NCI-H1105 treated with DMSO at 0.1 percent for 48 hours (cell line): ENCODE measurements at regions not wholly inside any gene's neighbourhood (a gene's known extent, or its start where the extent isn't known, plus 50 kb on each side); places are given as distances from the start of the nearest gene placed in this dataset.
"Not testable (repeated sequence)": the region's sequence is repeated elsewhere in the genome, so short reads cannot be mapped to it uniquely, and the experiment has no call there.

Experiments
- DNase-seq: peaks from one replicate; lab custom pipeline; 2025; lab: John Stamatoyannopoulos, UW

DNA sequence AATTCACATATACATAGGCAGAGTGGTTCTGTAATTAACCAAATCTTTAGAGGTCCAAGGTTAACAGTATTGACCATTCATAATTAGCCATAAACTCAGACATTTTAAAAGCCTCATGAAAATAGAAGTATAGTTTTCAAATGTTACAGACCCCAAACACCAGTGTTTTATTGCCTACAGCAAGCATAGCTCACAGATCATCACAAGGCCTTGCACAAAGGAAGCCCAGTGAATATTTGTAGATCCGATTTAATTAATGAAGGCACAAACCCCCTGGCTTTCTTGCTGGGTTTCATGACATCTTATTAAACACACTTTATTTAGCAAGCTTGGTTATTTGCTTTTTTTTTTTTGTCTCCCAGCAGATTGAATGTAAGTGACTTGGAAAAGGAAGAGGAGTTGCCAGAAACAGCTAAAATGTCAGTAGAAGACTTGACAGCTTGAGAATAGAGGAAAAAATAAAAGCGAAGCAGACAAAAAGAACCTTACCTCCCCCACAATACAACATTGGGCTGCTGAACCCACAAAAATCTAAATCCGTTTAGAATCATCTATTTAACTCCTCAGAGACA lies 283.9 kb upstream of the TNC start:
- DNase-seq = no peak

DNA sequence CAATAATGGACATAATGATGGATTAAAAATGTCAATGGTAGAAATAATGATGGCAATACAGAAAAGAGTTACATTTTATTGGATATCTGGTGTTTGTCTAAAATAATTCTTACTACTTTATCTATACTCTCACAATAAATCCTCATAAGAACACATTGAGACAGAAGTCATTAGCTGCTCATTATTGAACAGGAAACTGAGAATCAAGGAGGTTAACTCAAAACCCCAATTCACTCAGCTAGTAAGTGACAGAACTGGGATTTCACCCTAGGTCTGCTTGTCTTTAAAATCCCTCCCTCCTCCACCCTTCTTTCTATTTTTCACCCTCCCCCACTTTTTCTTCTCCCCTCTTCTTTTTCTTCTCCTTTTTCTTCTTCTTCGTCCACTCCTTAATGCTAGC lies 285.8 kb upstream of the TNC start:
- DNase-seq = no peak

DNA sequence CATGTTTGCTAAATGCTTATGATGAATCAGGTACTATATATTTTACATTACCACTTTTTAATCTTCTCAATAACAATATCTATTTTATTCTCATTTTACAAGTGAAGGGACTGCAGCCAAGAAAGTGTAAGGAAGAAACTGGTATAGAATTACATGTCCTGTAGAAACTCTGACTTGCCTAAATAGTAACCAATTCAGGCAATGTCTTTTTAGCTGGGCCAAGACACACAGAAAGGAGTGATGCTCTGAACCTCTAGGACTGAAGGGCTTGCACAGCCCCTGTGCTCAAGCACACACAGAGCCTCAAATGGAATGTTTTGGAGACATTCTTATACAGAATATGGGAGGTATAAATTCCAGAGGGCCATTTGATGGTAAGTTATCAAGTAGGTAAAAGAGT lies 286.4 kb upstream of the TNC start:
- no peak for DNase-seq

DNA sequence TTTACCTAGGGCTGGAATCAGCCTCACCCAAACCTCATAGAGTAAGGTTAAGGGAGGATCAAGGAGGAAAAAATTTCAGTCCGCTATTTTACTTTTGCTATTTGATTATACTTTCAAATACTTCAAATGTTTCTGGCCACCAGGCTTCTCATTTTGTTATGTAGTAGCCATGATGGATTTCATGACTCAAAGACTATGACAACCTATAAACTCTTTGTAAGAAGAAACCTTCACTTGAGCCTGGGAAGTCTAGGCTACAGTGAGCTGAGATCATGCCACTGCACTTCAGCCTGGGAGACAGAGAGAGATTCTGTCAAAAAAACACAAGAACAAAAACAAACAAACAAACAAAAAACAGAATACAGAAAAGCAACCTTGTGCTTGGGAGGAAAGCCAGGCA lies 293.6 kb upstream of the TNC start:
- DNase-seq = no peak

DNA sequence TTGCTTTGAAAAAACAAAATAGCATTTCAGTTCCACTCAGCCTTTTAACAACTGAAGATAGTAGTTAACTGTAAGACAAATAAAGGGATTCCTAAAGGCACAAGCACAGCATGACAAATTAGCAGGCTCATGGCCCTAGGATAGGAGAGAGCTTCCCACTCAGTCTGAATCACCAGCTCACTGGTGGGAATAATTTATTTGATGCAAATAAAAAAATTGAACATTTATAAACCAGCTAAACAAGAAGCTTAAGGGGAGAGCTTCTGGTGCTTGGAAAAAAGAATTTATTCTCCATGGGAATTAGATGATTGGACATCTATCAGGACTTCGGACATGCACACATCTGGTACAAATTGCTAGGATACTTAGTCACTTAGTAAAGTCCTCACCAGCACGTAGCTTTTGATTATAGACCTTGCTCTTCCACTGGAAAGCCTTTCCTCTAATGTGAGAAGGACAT lies 294.1 kb upstream of the TNC start:
- no peak for DNase-seq

DNA sequence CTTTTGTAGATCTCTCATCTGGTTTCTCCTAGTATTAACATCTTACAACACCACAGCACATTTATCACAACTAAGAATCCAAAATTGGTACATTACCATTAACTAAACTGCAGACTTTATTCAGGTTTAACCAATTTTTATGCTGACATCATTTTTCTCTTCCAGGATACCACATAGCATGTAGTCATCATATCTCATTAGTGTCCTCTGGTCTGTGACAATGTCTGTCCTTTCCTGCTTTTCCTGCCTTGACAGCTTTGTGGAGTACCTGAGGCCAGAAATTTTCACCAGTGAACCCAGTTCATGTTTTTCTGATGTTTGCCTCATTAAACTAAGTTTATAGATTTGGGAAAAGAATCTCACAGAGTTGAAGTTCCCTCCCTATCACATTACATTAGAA lies 294.7 kb upstream of the TNC start:
- DNase-seq = no peak

DNA sequence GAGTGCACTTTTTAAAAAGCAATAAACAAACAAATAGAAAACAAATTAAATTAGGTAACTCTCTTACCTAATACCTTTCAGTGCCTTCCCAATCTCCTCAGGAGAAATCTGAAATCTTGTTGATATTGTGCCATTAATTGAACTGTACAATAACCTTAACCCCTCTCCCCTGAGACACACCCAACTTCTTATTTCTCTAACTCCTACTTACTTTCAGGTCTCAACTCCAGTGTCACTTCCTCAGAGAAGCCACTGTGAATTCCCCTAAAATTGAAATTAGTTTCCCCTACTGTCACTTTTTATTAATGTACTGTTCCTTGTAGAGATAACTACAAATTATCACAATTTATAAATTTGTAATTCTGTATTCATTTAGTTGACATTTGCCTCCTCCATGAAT lies 295.3 kb upstream of the TNC start:
- no peak for DNase-seq

DNA sequence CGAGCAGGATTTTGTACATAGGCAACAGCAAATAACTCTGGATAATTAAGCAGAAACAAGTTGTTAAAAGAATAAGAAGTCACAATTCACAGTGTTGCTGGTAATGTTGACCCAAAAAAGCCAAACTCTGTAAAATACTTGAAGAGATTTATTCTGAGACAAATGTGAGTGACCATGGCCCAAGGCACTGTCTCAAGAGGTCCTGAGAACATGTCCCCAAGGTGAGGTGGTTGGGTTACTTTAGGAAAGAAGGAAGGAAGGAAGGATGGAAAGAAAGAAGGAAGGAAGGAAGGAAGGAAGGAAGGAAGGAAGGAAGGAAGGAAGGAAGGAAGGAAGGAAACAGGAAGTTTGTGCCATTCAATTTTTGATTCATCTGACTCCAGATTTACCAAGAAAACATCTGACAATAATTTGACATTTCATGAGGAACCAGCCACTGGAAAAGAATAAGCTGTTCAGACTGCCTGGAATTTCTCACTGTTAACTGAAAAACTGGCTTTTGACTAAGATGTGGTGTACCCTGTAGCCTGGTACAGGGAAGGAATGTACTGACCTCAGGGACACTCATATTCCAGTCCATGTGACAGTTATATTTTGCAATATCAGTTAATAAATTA lies 295.9 kb upstream of the TNC start:
- DNase-seq = no peak

DNA sequence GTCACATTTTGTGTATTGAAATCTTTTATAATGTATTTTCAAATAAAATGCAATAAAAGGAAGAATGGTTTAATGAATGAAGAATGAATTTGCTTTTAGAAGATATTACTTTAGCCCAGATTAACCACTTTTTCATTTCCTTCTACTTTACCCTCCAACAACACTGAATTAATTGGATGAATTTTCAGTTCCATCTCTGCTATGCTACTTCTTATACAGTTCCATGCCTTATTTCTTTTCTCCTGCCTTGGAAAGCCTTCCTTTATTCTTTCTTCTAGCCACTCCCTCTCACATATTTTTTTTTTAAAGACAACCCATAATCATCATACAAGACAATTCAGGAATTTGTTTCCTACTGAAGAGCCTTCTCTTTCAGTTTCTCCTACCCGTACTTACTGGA lies 296.6 kb upstream of the TNC start:
- no peak for DNase-seq

DNA sequence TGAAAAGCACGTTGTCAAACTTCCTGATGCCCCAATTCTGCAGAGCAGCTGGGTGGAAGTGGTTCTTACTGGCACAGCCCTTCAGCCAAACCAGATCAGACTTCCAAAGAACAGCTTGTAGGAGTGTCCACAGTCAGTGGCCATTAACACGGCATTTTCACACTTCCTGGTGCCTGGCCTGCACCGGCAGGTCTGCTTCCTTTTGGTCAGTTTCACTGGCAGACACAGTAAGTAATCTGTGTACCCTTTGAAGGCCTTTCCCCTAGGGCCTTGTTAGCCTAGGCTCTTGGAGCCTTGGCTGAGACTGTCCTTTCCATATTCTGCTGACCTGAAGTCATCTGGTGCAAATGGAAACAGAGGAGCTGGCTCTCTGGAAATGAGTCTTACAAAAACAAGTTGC lies 297.5 kb upstream of the TNC start:
- no peak for DNase-seq

DNA sequence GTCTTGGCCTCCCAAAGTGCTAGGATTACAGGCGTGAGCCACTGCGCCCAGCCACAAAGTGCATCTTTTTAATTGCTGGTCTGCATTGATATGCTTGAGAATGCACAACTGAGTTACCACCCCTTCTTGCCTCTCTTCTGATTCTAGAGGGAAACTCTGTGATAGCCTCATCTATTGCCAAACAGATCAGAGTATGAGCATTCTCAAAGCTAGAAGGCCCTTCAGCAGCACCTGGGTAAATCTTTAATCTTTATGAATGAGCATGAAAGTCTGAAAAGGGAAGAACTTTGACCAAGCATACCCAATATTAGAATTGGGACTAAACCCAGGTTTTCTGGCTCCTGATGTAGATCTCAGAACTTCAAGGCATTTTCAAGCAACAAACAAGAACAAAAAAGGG lies 298.3 kb upstream of the TNC start:
- DNase-seq = no peak

DNA sequence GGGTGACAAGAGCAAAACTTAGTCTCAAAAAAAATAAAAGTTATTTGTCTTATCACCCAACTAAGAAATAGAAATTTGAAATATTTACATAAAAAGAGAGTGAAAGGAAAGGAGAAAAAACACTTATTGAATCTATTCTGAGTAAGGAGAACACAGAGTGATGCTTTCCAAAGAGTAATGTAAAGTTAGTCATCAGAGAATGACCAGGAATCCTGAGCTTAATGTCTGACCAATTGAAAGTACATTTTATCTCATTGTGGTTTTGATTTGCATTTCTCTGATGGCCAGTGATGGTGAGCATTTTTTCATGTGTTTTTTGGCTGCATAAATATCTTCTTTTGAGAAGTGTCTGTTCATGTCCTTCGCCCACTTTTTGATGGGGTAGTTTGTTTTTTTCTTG lies 300.2 kb upstream of the TNC start:
- not testable (repeated sequence) for DNase-seq

DNA sequence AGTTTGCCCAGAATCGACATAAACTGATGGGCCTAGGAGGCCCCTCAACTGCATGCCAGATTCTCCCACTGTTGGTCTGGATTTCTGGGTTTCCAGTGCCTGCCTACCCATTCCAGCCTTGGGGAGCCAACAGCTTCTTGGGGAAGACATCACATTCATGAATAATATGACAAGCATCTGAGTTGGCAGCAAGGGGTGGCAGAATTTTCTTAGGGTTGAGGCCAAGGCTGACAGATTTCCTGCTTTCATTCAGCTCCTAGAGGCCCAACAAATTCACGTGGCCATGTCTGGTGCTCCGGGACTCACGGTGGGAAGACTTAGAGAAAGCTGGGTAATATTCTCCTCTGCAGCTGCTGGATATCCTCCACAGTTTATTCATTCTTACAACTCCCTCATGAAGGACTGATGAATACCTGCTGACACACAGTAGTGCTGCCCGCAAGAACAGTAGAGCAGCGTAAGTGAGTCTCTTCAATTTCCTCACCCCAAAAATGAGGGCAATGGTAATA lies 305.0 kb upstream of the TNC start:
- DNase-seq = no peak

DNA sequence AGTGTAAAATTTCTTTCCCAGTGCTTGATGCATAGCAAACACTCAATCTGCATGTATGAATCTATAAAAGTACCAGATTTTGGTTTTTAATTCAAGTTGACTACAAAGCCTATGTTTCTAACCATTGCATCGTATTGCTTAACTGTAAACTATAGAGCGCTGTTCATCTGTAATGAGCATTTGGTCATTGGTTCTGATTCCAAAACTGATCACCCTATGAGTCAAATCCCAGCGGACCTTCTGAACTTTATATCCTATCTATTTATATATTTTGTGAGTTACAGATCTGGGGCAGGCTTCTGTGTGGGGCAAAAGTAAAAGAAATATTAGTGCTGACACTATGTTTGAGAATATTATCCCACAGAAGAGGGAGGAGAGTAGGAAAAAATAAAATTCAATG lies 305.7 kb upstream of the TNC start:
- no peak for DNase-seq

DNA sequence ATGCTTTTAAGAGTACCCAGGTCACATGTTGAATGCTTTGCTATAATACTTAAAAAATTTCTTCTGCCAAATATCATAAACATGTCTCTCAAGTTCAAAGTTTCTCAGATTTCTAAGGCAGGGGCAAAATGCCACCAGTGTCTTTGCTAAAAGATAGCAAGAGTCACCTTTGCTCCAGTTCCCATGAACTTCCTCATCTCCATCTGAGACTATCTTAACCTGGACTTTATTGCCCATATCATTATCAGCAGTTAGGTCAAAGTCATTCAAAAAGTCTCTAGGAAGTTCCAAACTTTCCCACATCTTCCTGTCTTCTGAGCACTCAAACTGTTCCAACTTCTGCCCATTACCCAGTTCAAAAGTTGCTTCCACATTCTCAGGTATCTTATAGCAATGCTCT lies 307.6 kb upstream of the TNC start:
- DNase-seq = no peak

DNA sequence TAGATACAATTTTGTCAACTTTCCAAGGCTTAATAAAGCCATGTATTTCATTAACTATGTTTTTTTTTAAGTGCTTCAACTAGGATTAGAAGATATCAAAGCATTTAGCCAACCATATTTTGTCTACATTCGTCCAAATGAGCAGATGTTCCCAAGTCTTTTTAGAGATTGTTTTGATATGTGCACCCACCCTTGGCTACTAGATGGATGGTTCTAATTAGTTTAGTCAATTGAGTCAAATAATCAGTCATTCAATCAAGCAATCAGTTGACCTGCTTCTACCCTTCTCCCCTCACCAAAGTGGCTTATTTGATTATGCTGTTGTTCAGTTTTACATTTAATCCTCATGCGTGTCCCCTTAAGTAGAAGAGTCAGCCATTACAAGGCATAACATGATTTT lies 319.5 kb upstream of the TNC start:
- DNase-seq = no peak

DNA sequence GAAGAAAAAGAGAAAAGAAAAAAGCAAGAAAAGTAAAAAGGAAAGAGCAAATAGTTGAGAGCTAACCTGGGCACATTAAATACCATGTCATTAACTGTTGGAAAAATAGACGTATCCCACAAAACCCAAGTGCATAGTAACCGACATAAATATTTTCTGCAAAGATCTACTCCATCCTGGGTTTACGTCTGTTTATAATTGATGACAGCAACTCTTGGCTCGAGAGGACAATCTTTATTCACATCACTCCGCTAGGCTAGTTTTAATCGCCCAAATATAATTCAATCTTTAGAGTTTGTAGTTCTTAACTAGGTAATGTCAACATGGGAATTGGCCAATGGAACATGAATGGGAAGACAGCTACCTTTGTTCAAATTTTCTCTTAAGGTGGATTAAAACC lies 321.7 kb upstream of the TNC start:
- no peak for DNase-seq

DNA sequence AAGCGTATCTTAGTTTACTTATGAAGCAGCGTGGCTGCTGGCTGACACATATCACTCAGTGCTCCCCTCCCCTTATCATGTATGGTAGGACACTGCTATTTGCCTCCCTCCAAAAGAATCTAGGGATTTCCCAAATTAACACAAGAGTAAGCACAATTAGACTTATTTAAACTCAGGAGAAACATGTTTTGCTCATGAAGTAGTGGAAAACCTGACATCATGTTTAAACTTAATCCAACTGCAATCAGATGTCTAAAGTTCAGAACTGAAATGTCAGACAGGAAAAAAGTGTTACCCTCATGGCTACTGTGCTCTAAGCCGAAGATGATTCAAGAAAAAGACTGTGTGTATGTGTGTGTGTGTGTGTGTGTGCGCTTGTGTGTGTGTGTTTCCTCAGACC lies 324.1 kb upstream of the TNC start:
- DNase-seq = no peak

DNA sequence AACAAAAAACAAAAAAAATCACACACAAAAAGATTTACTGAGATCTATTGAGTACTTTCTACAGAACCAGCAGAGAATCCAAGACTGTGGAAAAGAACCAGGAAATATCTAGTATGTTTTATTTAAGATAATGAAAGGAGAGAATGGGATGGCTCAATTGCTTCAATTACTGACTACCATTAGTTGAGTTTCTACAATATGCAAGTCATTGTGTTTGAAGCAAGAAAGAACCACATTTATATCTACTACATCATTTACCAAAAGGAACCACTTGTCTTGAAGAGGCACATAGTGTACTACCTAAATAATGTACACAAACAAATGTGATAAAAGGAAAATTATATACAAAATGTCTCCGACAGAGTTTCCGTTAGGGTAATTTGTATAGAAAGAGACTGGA lies 325.9 kb upstream of the TNC start:
- no peak for DNase-seq

DNA sequence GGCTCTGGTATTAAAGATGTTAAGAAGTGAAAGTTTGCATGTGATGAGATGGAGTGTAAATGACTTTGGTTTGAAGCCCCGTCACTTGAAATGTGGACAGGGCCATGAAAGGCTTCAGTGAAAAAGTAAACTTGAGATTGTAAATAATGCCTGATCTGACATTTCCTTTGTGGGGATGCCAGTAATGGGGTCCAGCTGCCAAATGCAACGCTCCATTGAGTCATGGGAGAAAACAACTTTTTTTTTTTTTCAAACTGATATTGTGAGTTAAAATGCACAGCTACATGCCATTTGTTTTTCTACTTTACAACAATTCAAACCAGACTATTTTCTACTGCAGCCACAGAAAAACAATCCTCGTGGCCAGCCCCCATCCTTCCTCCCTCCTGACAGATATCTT lies 327.0 kb upstream of the TNC start:
- peak; percentile 65 for DNase-seq

DNA sequence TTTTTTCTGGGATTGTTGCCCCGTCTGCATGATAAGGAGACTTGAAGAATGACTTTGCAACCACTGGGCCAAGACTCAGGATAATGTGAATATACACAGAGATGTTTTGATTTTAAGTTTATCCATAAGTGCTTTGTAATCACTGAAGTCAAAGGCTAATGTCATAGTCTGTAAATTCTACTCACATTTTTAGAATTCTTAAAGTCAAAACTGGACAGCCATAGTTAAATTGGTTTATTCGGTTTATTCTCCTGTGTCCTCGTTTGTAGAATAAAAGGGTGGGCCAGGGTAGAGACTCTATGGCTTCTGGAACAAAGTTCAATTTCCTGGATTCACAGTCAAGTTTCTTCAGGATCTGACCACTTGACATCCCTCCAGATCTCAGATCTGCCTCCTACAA lies 327.7 kb upstream of the TNC start:
- DNase-seq = no peak

DNA sequence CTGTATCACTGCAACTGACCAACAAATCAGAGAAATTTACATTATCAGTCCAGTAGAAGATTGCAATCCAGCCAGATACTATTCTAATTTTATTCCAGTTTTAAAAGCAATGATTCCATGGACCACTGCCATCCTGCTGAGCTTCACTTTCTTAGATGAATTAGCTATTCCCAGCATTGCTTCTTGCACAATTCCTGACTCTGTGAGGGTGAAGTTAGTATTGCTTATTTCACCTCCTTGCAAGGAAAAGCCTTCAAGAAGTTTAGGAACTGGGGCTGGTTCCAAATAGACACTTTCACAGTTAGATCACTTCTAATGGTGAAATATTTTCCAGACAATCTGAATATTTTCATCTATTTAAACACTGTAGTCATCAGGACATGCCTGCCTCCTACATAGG lies 338.6 kb upstream of the TNC start:
- no peak for DNase-seq

DNA sequence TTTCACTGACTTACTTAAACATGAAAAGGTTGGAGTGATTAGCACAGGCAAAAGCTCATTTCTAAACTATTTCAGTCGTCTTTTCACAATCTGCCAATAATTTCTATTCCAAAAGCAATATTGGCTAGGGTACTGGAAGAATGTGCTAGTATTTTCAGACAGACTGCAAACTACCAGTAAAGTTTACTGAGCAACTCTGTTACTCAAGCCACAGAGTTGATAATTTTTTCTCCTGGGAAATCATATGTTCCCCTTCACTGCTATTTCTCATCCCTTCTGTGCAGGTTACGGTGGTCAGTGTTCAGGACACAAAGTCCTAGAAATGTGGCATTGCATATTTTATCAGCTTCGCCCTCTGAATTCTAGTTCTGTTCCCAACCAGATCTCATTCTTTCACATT lies 343.3 kb upstream of the TNC start:
- DNase-seq = no peak

DNA sequence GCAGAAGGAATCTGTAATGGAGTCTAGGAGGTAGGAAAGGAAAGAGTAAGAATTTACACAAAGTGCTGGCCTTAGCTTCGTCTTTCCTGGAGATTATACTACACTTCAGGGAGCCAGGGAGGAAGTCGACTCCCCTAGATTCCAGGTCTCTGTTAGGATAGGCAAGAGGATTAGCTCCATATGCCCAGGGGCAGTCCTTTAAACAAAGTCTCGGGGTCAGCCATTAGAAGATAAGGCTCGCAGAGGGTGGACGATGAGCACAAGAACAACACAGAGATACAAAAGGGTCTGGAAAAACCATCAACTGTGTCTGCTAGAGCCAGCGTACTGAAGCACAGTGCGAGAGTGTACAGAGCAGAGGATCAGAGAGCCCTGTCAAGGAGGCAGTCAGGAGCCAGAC lies 344.7 kb upstream of the TNC start:
- DNase-seq = no peak
